HepG2 (cell line): ENCODE measurements at regions not wholly inside any gene's neighbourhood (a gene's known extent, or its start where the extent isn't known, plus 50 kb on each side); places are given as distances from the start of the nearest gene placed in this dataset.

ENCODE experiments used
- ADNP ChIP-seq: sonication (generic); formaldehyde crosslinking; IDR thresholded peaks from 2 replicates; pipeline ENCODE4 v1.4.0; 2020; ENCODE audit warnings: missing genetic modification reagents
- ARID3A ChIP-seq: IDR thresholded peaks from 2 replicates; pipeline ENCODE4 v1.6.1; 2012; ENCODE audit warnings: low read depth, low read length, improper control_type of control experiment
- ATF2 ChIP-seq: sonication (generic); formaldehyde crosslinking; IDR thresholded peaks from 2 replicates; pipeline ENCODE4 v1.4.0; 2020; ENCODE audit warnings: missing genetic modification reagents
- JUNB ChIP-seq: sonication (generic); formaldehyde crosslinking; IDR thresholded peaks from 2 replicates; pipeline ENCODE4 v1.8.0; 2022; ENCODE audit warnings: missing genetic modification reagents, mild to moderate bottlenecking, borderline replicate concordance
- ZBTB37 ChIP-seq: sonication (generic); formaldehyde crosslinking; IDR thresholded peaks from 2 replicates; pipeline ENCODE4 v1.4.0; 2020; ENCODE audit warnings: mild to moderate bottlenecking, missing genetic modification reagents
- ZMYM4 ChIP-seq: sonication (generic); formaldehyde crosslinking; IDR thresholded peaks from 2 replicates; pipeline ENCODE4 v1.8.1; 2023; ENCODE audit warnings: mild to moderate bottlenecking, missing genetic modification reagents
- ZNF276 ChIP-seq: sonication (generic); formaldehyde crosslinking; IDR thresholded peaks from 2 replicates; pipeline ENCODE4 v1.4.0; 2020; ENCODE audit warnings: mild to moderate bottlenecking, low read depth, missing genetic modification reagents
- ZNF564 ChIP-seq: sonication (generic); formaldehyde crosslinking; IDR thresholded peaks from 2 replicates; pipeline ENCODE4 v1.8.1; 2023; ENCODE audit warnings: mild to moderate bottlenecking, missing genetic modification reagents
- TF ChIP-seq, protein P1 (sequence below): sonication (generic); formaldehyde crosslinking; IDR thresholded peaks from 2 replicates; pipeline ENCODE4 v1.9.0; 2021; ENCODE audit warnings: mild to moderate bottlenecking, missing genetic modification reagents
- TF ChIP-seq, protein P2 (sequence below): sonication (generic); formaldehyde crosslinking; IDR thresholded peaks from 2 replicates; pipeline ENCODE4 v1.5.0; 2020; ENCODE audit warnings: mild to moderate bottlenecking, missing genetic modification reagents

GRCh38 chr14:104334424-104335161 is 196.2 kb downstream of the KIF26A start (continued):
- TF ChIP-seq, protein P1, sequence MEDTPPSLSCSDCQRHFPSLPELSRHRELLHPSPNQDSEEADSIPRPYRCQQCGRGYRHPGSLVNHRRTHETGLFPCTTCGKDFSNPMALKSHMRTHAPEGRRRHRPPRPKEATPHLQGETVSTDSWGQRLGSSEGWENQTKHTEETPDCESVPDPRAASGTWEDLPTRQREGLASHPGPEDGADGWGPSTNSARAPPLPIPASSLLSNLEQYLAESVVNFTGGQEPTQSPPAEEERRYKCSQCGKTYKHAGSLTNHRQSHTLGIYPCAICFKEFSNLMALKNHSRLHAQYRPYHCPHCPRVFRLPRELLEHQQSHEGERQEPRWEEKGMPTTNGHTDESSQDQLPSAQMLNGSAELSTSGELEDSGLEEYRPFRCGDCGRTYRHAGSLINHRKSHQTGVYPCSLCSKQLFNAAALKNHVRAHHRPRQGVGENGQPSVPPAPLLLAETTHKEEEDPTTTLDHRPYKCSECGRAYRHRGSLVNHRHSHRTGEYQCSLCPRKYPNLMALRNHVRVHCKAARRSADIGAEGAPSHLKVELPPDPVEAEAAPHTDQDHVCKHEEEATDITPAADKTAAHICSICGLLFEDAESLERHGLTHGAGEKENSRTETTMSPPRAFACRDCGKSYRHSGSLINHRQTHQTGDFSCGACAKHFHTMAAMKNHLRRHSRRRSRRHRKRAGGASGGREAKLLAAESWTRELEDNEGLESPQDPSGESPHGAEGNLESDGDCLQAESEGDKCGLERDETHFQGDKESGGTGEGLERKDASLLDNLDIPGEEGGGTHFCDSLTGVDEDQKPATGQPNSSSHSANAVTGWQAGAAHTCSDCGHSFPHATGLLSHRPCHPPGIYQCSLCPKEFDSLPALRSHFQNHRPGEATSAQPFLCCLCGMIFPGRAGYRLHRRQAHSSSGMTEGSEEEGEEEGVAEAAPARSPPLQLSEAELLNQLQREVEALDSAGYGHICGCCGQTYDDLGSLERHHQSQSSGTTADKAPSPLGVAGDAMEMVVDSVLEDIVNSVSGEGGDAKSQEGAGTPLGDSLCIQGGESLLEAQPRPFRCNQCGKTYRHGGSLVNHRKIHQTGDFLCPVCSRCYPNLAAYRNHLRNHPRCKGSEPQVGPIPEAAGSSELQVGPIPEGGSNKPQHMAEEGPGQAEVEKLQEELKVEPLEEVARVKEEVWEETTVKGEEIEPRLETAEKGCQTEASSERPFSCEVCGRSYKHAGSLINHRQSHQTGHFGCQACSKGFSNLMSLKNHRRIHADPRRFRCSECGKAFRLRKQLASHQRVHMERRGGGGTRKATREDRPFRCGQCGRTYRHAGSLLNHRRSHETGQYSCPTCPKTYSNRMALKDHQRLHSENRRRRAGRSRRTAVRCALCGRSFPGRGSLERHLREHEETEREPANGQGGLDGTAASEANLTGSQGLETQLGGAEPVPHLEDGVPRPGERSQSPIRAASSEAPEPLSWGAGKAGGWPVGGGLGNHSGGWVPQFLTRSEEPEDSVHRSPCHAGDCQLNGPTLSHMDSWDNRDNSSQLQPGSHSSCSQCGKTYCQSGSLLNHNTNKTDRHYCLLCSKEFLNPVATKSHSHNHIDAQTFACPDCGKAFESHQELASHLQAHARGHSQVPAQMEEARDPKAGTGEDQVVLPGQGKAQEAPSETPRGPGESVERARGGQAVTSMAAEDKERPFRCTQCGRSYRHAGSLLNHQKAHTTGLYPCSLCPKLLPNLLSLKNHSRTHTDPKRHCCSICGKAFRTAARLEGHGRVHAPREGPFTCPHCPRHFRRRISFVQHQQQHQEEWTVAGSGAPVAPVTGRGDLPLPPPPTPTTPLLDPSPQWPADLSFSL = no peak
- TF ChIP-seq ADNP (CRISPR knock-in tag) = no peak
- no peak for TF ChIP-seq ZNF564 (CRISPR knock-in tag)
- TF ChIP-seq, protein P2, sequence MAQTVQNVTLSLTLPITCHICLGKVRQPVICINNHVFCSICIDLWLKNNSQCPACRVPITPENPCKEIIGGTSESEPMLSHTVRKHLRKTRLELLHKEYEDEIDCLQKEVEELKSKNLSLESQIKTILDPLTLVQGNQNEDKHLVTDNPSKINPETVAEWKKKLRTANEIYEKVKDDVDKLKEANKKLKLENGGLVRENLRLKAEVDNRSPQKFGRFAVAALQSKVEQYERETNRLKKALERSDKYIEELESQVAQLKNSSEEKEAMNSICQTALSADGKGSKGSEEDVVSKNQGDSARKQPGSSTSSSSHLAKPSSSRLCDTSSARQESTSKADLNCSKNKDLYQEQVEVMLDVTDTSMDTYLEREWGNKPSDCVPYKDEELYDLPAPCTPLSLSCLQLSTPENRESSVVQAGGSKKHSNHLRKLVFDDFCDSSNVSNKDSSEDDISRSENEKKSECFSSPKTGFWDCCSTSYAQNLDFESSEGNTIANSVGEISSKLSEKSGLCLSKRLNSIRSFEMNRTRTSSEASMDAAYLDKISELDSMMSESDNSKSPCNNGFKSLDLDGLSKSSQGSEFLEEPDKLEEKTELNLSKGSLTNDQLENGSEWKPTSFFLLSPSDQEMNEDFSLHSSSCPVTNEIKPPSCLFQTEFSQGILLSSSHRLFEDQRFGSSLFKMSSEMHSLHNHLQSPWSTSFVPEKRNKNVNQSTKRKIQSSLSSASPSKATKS (CRISPR knock-in tag) = no peak
- no peak for TF ChIP-seq ZMYM4
- TF ChIP-seq ZBTB37 (CRISPR knock-in tag) = no peak
- no peak for TF ChIP-seq JUNB (CRISPR knock-in tag)
- TF ChIP-seq ZNF276 (CRISPR knock-in tag) = no peak
- TF ChIP-seq ATF2 = no peak
- no peak for TF ChIP-seq ARID3A
